ENCODE measurements at regions not wholly inside any gene's neighbourhood (a gene's known extent, or its start where the extent isn't known, plus 50 kb on each side); places are given as distances from the start of the nearest gene placed in this dataset.

DNA sequence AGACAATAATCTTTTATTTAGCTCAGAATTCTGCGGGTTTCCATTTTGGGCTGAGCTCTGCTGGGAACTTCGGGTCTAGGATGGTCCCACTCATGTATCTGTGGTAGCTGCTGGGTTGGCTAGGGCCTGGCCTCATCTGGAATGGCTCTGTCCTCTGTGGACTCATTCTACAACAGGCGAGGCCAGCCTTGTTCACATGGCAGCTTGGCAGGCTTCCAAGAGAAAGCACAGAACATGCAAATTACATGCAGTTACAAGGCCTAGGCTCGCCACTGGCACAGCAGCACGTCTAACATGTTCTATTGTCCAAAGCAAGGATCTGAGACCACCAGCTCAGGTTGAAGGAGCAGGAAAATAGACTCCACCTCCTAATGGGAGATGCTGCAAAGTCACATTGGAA lies 431.4 kb downstream of the PDCD6IP start:
- DNase-seq (ENCODE audit: low spot score) (no peak), ATAC-seq (ENCODE audit: low FRiP score) (no peak)
- TF ChIP-seq CTCF (IDR thresholded peaks at IDR 0.05) = no peak

DNA sequence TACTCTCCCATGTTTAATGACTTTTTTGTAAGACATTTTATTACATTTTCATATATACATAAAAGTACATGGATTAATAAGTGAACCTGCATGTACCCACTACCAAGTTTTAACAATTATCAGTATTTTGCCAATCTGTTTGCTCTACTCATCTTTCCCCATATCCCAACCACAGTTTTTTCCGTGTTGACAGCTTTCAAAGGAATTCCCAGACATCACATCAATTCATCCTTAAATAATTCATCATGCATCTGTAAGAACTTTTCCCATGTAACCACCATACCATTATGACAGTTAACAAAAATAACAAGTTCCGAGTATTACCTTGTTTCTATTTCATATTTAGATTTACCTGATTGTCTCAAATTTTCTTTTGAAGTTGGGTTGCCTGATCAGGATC lies 436.7 kb downstream of the PDCD6IP start:
- DNase-seq (ENCODE audit: low spot score) (no peak), ATAC-seq (ENCODE audit: low FRiP score) (no peak)
- no peak for TF ChIP-seq CTCF (IDR thresholded peaks at IDR 0.05)

- ATAC-seq (ENCODE audit: low FRiP score) (no peak), DNase-seq (ENCODE audit: low spot score) (no peak)
- no peak for TF ChIP-seq CTCF (IDR thresholded peaks at IDR 0.05)
Observed at GRCh38 chr3:34237946-34238345, 439.5 kb downstream of the PDCD6IP start.

DNA sequence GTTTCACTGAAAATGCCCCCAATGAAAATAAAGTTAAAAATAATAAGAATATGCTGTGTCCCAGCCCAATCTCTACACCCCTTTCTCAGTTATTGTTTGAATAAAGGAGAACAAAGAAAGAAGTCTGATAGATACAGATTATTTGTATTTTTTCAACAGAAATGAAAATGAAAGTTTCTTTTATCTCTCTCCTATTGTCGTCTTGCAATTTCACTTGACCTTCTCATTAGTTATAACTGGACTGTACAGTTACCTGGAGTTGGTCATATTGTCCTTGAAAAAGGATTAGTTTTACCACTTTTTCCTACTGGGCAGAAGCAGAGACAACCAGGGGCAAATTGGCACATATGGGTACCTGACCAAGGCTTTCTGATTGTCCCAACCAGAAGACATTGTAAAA lies 440.0 kb downstream of the PDCD6IP start:
- no peak for TF ChIP-seq CTCF (IDR thresholded peaks at IDR 0.05)
- no peak for DNase-seq (ENCODE audit: low spot score)
- no peak for ATAC-seq (ENCODE audit: low FRiP score)

- no peak for TF ChIP-seq CTCF (IDR thresholded peaks at IDR 0.05)
- no peak for ATAC-seq (ENCODE audit: low FRiP score)
Observed at GRCh38 chr3:34239287-34239686, 440.9 kb downstream of the PDCD6IP start.

GRCh38 chr3:34239875-34240274 lies 441.4 kb downstream of the PDCD6IP start:
- DNase-seq (ENCODE audit: low spot score) (no peak), ATAC-seq (ENCODE audit: low FRiP score) (no peak)
- TF ChIP-seq CTCF (IDR thresholded peaks at IDR 0.05) = no peak

More at GRCh38 chr3:34239287-34239686, 440.9 kb downstream of the PDCD6IP start:
- DNase-seq (ENCODE audit: low spot score) = no peak

DNA sequence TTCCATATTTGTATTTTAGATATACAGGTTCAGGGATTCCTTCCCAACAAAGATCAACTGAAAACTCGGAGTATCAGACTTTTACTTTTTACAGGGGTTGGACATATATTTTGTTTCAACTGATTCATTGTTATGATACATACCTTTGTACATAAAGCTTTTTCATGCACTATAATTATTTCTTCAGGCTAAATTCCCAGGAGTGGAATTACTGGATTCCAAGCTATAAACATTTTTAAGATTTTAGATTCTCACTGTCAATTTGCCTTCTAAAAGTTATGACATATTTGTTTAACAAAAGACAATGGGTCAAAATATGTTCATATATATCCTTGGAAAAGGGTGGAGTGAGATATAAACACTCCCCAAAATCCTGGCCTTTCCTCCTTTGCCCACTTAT lies 449.0 kb downstream of the PDCD6IP start:
- no peak for TF ChIP-seq CTCF (IDR thresholded peaks at IDR 0.05)
- DNase-seq (ENCODE audit: low spot score) (no peak), ATAC-seq (ENCODE audit: low FRiP score) (no peak)

All from omental fat pad (tissue), 3 donors.